SK-N-SH (cell line): ENCODE measurements at regions not wholly inside any gene's neighbourhood (a gene's known extent, or its start where the extent isn't known, plus 50 kb on each side); places are given as distances from the start of the nearest gene placed in this dataset.

Source experiments
- CTCF ChIA-PET: fragments of 300-600, 350-600 bp; formaldehyde crosslinking; extraction: SDS; loops from one replicate; lab custom pipeline; 2021; lab: Yijun Ruan, JAX
- POLR2A ChIA-PET: fragments of 350-600 bp; sonication (Branson Sonifier 250); formaldehyde crosslinking; extraction: SDS; loops from one replicate; lab custom pipeline; 2020; ENCODE audit warnings: antibody characterized with exemption, inconsistent platforms; lab: Yijun Ruan, JAX
- DNase-seq: peaks from one replicate; pipeline ENCODE4 v3.0.0; 2012
- H2AFZ ChIP-seq: fragments of 200-600 bp; sonication (generic); 2 replicates; pipeline ENCODE4 v1.8.1; 2016; ENCODE audit warnings: antibody characterized with exemption, mild to moderate bottlenecking, low read depth
- H3F3A ChIP-seq: fragments of 200-600 bp; sonication (generic); replicated peaks from 2 replicates; pipeline ENCODE3; 2016; ENCODE audit warnings: antibody characterized with exemption, mild to moderate bottlenecking; ENCODE audit not compliant: insufficient read depth
- H3K27ac ChIP-seq, 2 experiments: fragments of 200-500 bp in 1 of 2; fragments of 200-600 bp in 1 of 2; sonication (Bioruptor generic) in 1 of 2; sonication (generic), shearing (Covaris generic) in 1 of 2; 2 replicates each; pipeline versions ENCODE4 v1.5.1 to v1.6.1; 2014 to 2016; ENCODE audit warnings: low read depth in 2 of 2, inconsistent platforms in 1 of 2, low read length in 1 of 2, mild to moderate bottlenecking in 1 of 2, mixed read lengths in 1 of 2
- H3K27me3 ChIP-seq: fragments of 200-600 bp; sonication (generic), shearing (Covaris generic); 2 replicates; pipeline ENCODE4 v1.6.1; 2016; ENCODE audit warnings: mixed run types; ENCODE audit not compliant: insufficient read depth
- H3K36me3 ChIP-seq, 2 experiments: fragments of 200-500 bp in 1 of 2; fragments of 200-600 bp in 1 of 2; sonication (Bioruptor generic) in 1 of 2; sonication (generic) in 1 of 2; replicated peaks in 1 of 2; 2 replicates each; pipeline versions ENCODE3 to v1.5.1; 2014 to 2016; ENCODE audit warnings: low read length in 1 of 2, mild to moderate bottlenecking in 1 of 2; ENCODE audit not compliant: insufficient read depth in 2 of 2, control insufficient read depth in 1 of 2
- H3K4me1 ChIP-seq, 2 experiments: fragments of 200-500 bp in 1 of 2; fragments of 200-600 bp in 1 of 2; sonication (Bioruptor generic) in 1 of 2; sonication (generic), shearing (Covaris generic) in 1 of 2; 2 replicates each; pipeline versions ENCODE4 v1.5.1 to v1.6.1; 2014 to 2016; ENCODE audit warnings: low read depth in 1 of 2, low read length in 1 of 2, mixed run types in 1 of 2; ENCODE audit not compliant: insufficient read depth in 2 of 2, control insufficient read depth in 1 of 2
- H3K4me2 ChIP-seq: fragments of 200-600 bp; sonication (generic), shearing (Covaris generic); 2 replicates; pipeline ENCODE4 v1.6.1; 2017; ENCODE audit warnings: mixed run types
- H3K4me3 ChIP-seq, 2 experiments: fragments of 200-500 bp in 1 of 2; fragments of 200-600 bp in 1 of 2; sonication (Bioruptor generic) in 1 of 2; sonication (generic), shearing (Covaris generic) in 1 of 2; 2 replicates each; pipeline versions ENCODE4 v1.5.1 to v1.8.1; 2014 to 2016; ENCODE audit warnings: low read depth in 2 of 2, inconsistent platforms in 1 of 2, low read length in 1 of 2, mild to moderate bottlenecking in 1 of 2, mixed read lengths in 1 of 2, moderate library complexity in 1 of 2
- H3K79me2 ChIP-seq: fragments of 200-600 bp; sonication (generic); 2 replicates; pipeline ENCODE4 v1.8.1; 2017; ENCODE audit warnings: mild to moderate bottlenecking; ENCODE audit not compliant: insufficient read depth
- H3K9ac ChIP-seq: fragments of 200-600 bp; sonication (generic); 2 replicates; pipeline ENCODE4 v1.6.1; 2017; ENCODE audit warnings: mixed run types
- H3K9me2 ChIP-seq: fragments of 200-600 bp; sonication (generic); 2 replicates; pipeline ENCODE4 v1.6.1; 2017; ENCODE audit warnings: mixed run types
- H3K9me3 ChIP-seq: fragments of 200-600 bp; sonication (generic); 2 replicates; pipeline ENCODE4 v1.6.1; 2017; ENCODE audit warnings: mixed run types, mild to moderate bottlenecking, moderate library complexity
- H4K20me1 ChIP-seq: fragments of 200-600 bp; sonication (generic); 2 replicates; pipeline ENCODE4 v1.6.1; 2017; ENCODE audit warnings: mild to moderate bottlenecking, mixed run types; ENCODE audit not compliant: insufficient read depth
- MEF2A ChIP-seq: IDR thresholded peaks from 2 replicates; pipeline ENCODE4 v1.4.0; 2012; ENCODE audit warnings: low read depth, borderline replicate concordance
- RXRA ChIP-seq: IDR thresholded peaks from 2 replicates; pipeline ENCODE4 v1.4.0; 2012; ENCODE audit warnings: low read depth, mild to moderate bottlenecking, borderline replicate concordance
- TCF12 ChIP-seq: IDR thresholded peaks from 2 replicates; pipeline ENCODE4 v1.4.0; 2012
- WGBS: methylation state at CpG from one replicate; pipeline ENCODE4 v1.1.6; 2017; ENCODE audit warnings: low lambda C conversion rate; 5-methylcytosine and 5-hydroxymethylcytosine counted together
- TF ChIP-seq, protein P1 (sequence below): IDR thresholded peaks from 2 replicates; pipeline ENCODE4 v1.6.1; 2012; ENCODE audit warnings: mild to moderate bottlenecking, low read depth, low read length, moderate library complexity
- TF ChIP-seq, protein P2 (sequence below): IDR thresholded peaks from 2 replicates; pipeline ENCODE4 v1.4.0; 2012; ENCODE audit warnings: low read depth, borderline replicate concordance
- TF ChIP-seq, protein P3 (sequence below): fragments of 150-350 bp; IDR thresholded peaks from 2 replicates; pipeline ENCODE4 v1.6.1; 2016; ENCODE audit warnings: mild to moderate bottlenecking, low read depth, low read length
- TF ChIP-seq, protein P4 (sequence below): fragments of 200-600 bp; sonication (generic); IDR thresholded peaks from 2 replicates; pipeline ENCODE4 v1.6.1; 2017; ENCODE audit warnings: antibody characterized with exemption, mild to moderate bottlenecking, moderate library complexity

DNA sequence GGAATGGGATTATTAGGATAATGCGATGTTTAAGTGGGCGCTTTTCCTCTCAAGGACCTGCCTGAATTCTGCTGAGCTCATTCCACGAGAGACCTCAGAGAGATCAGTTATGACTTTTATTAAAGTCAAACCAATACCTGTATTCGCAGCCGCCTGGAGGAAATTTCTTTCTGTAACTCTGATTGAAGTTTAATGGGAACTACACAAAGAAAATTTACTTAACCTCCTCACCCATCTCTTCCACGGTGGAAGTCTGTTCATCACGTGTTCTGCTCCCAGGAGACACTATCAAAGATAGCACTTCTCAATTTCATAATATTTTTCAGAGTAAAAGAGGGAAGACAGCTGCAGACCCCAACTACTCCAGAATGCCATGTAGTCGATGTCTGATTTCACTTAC is 334.7 kb upstream of the POU3F1 start (continued):
- TF ChIP-seq, protein P1, sequence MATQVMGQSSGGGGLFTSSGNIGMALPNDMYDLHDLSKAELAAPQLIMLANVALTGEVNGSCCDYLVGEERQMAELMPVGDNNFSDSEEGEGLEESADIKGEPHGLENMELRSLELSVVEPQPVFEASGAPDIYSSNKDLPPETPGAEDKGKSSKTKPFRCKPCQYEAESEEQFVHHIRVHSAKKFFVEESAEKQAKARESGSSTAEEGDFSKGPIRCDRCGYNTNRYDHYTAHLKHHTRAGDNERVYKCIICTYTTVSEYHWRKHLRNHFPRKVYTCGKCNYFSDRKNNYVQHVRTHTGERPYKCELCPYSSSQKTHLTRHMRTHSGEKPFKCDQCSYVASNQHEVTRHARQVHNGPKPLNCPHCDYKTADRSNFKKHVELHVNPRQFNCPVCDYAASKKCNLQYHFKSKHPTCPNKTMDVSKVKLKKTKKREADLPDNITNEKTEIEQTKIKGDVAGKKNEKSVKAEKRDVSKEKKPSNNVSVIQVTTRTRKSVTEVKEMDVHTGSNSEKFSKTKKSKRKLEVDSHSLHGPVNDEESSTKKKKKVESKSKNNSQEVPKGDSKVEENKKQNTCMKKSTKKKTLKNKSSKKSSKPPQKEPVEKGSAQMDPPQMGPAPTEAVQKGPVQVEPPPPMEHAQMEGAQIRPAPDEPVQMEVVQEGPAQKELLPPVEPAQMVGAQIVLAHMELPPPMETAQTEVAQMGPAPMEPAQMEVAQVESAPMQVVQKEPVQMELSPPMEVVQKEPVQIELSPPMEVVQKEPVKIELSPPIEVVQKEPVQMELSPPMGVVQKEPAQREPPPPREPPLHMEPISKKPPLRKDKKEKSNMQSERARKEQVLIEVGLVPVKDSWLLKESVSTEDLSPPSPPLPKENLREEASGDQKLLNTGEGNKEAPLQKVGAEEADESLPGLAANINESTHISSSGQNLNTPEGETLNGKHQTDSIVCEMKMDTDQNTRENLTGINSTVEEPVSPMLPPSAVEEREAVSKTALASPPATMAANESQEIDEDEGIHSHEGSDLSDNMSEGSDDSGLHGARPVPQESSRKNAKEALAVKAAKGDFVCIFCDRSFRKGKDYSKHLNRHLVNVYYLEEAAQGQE = no peak
- TF ChIP-seq RXRA (no peak), TCF12 (no peak)
- TF ChIP-seq, protein P2, sequence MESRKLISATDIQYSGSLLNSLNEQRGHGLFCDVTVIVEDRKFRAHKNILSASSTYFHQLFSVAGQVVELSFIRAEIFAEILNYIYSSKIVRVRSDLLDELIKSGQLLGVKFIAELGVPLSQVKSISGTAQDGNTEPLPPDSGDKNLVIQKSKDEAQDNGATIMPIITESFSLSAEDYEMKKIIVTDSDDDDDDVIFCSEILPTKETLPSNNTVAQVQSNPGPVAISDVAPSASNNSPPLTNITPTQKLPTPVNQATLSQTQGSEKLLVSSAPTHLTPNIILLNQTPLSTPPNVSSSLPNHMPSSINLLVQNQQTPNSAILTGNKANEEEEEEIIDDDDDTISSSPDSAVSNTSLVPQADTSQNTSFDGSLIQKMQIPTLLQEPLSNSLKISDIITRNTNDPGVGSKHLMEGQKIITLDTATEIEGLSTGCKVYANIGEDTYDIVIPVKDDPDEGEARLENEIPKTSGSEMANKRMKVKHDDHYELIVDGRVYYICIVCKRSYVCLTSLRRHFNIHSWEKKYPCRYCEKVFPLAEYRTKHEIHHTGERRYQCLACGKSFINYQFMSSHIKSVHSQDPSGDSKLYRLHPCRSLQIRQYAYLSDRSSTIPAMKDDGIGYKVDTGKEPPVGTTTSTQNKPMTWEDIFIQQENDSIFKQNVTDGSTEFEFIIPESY = no peak
- TF ChIP-seq, all 33 proteins: peak for 0

DNA sequence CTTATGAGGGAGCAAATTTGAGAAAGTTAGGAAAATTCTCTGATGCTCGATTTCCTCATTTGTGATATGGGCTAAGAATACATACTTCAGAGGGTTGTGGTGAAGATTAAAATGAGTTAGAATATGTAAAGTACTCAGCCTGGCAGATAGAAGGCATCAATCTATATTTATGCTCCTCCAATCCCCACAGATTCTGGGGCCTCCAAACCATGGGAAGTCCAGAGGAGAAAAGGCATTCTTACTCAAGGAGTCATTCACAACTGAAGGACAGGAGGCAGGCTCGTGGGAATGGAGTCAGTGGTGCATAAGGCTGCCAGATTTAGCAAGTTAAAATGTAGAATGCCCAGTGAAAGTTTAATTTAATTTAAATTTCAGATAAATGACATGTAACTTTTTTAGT is 330.0 kb upstream of the POU3F1 start:
- DNase-seq = no peak

More for the DNA sequence above, 330.0 kb upstream of the POU3F1 start:
- TF ChIP-seq MEF2A = no peak
- TF ChIP-seq, protein P3, sequence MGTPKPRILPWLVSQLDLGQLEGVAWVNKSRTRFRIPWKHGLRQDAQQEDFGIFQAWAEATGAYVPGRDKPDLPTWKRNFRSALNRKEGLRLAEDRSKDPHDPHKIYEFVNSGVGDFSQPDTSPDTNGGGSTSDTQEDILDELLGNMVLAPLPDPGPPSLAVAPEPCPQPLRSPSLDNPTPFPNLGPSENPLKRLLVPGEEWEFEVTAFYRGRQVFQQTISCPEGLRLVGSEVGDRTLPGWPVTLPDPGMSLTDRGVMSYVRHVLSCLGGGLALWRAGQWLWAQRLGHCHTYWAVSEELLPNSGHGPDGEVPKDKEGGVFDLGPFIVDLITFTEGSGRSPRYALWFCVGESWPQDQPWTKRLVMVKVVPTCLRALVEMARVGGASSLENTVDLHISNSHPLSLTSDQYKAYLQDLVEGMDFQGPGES = no peak
- TF ChIP-seq, protein P4, sequence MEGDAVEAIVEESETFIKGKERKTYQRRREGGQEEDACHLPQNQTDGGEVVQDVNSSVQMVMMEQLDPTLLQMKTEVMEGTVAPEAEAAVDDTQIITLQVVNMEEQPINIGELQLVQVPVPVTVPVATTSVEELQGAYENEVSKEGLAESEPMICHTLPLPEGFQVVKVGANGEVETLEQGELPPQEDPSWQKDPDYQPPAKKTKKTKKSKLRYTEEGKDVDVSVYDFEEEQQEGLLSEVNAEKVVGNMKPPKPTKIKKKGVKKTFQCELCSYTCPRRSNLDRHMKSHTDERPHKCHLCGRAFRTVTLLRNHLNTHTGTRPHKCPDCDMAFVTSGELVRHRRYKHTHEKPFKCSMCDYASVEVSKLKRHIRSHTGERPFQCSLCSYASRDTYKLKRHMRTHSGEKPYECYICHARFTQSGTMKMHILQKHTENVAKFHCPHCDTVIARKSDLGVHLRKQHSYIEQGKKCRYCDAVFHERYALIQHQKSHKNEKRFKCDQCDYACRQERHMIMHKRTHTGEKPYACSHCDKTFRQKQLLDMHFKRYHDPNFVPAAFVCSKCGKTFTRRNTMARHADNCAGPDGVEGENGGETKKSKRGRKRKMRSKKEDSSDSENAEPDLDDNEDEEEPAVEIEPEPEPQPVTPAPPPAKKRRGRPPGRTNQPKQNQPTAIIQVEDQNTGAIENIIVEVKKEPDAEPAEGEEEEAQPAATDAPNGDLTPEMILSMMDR = no peak
- TF ChIP-seq, all 33 proteins: peak for 0
- Histone ChIP-seq H3K27me3 (no peaks in the 10 kb centered on the region), H3K4me2 (no peak overlapping the region), H3K9me3 (no peaks in the 10 kb centered on the region), H3K4me3 (no peak overlapping the region), H3F3A (no peaks in the 10 kb centered on the region), H3K9ac (no peak overlapping the region), H3K9me2 (no peaks in the 10 kb centered on the region), H3K27ac (no peak overlapping the region), H4K20me1 (no peaks in the 10 kb centered on the region), H2AFZ (no peak overlapping the region), H3K4me1 (no peaks in the 10 kb centered on the region), H3K36me3 (no peaks in the 10 kb centered on the region), H3K79me2 (no peaks in the 10 kb centered on the region)
- ChIA-PET POLR2A (no interaction called here), CTCF (no interaction called here)
- 0% methylated on average over 2 of the region's 2 CpGs for WGBS
